HepG2 (cell line): ENCODE measurements at regions not wholly inside any gene's neighbourhood (a gene's known extent, or its start where the extent isn't known, plus 50 kb on each side); places are given as distances from the start of the nearest gene placed in this dataset.

Experiments
- DMAP1 ChIP-seq: IDR thresholded peaks from 2 replicates; pipeline ENCODE4 v1.6.1; 2016
- POGZ ChIP-seq: sonication (generic); formaldehyde crosslinking; IDR thresholded peaks from 2 replicates; pipeline ENCODE4 v1.4.0; 2020; ENCODE audit warnings: mild to moderate bottlenecking, missing genetic modification reagents
- SIX1 ChIP-seq: sonication (generic); formaldehyde crosslinking; IDR thresholded peaks from 2 replicates; pipeline ENCODE4 v1.4.0; 2020; ENCODE audit warnings: missing genetic modification reagents, borderline replicate concordance
- TCF7L2 ChIP-seq: IDR thresholded peaks from 2 replicates; pipeline ENCODE4 v1.6.1; 2011; ENCODE audit warnings: mild to moderate bottlenecking, low read depth, low read length, moderate library complexity
- TF ChIP-seq, protein P1 (sequence below): sonication (generic); formaldehyde crosslinking; IDR thresholded peaks from 2 replicates; pipeline ENCODE4 v1.5.0; 2020; ENCODE audit warnings: mild to moderate bottlenecking, missing genetic modification reagents, borderline replicate concordance
- TF ChIP-seq, protein P2 (sequence below): sonication (generic); formaldehyde crosslinking; IDR thresholded peaks from 2 replicates; pipeline ENCODE4 v1.5.0; 2020; ENCODE audit warnings: mild to moderate bottlenecking, missing genetic modification reagents, borderline replicate concordance
- TF ChIP-seq, protein P3 (sequence below): sonication (generic); formaldehyde crosslinking; IDR thresholded peaks from 2 replicates; pipeline ENCODE4 v1.9.0; 2021; ENCODE audit warnings: missing genetic modification reagents, mild to moderate bottlenecking, borderline replicate concordance
- TF ChIP-seq, protein P4 (sequence below): sonication (generic); formaldehyde crosslinking; IDR thresholded peaks from 2 replicates; pipeline ENCODE4 v1.4.0; 2020; ENCODE audit warnings: missing genetic modification reagents
- TF ChIP-seq, protein P5 (sequence below): sonication (generic); formaldehyde crosslinking; IDR thresholded peaks from 2 replicates; pipeline ENCODE4 v1.4.0; 2020; ENCODE audit warnings: missing genetic modification reagents, borderline replicate concordance

DNA sequence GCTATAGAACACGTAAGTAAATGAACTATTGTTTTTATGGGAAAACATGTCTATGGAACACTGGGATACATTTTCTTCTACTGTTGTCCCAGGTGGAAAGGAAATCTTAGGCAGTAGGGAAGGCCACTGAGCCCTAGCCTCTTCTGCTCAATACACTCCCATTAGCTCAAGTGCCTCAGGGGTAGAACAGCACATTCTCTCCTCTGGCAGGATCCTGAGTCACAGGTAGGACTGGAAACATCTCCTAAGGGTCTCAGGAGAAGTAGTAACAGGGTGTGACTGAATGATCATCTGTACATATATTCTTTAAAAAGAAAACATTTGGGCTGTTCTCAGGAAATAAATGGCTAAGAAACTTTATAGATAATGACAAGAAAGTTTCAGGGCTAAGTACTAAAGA is 175.6 kb upstream of the ESRRG start (continued):
- TF ChIP-seq, protein P1, sequence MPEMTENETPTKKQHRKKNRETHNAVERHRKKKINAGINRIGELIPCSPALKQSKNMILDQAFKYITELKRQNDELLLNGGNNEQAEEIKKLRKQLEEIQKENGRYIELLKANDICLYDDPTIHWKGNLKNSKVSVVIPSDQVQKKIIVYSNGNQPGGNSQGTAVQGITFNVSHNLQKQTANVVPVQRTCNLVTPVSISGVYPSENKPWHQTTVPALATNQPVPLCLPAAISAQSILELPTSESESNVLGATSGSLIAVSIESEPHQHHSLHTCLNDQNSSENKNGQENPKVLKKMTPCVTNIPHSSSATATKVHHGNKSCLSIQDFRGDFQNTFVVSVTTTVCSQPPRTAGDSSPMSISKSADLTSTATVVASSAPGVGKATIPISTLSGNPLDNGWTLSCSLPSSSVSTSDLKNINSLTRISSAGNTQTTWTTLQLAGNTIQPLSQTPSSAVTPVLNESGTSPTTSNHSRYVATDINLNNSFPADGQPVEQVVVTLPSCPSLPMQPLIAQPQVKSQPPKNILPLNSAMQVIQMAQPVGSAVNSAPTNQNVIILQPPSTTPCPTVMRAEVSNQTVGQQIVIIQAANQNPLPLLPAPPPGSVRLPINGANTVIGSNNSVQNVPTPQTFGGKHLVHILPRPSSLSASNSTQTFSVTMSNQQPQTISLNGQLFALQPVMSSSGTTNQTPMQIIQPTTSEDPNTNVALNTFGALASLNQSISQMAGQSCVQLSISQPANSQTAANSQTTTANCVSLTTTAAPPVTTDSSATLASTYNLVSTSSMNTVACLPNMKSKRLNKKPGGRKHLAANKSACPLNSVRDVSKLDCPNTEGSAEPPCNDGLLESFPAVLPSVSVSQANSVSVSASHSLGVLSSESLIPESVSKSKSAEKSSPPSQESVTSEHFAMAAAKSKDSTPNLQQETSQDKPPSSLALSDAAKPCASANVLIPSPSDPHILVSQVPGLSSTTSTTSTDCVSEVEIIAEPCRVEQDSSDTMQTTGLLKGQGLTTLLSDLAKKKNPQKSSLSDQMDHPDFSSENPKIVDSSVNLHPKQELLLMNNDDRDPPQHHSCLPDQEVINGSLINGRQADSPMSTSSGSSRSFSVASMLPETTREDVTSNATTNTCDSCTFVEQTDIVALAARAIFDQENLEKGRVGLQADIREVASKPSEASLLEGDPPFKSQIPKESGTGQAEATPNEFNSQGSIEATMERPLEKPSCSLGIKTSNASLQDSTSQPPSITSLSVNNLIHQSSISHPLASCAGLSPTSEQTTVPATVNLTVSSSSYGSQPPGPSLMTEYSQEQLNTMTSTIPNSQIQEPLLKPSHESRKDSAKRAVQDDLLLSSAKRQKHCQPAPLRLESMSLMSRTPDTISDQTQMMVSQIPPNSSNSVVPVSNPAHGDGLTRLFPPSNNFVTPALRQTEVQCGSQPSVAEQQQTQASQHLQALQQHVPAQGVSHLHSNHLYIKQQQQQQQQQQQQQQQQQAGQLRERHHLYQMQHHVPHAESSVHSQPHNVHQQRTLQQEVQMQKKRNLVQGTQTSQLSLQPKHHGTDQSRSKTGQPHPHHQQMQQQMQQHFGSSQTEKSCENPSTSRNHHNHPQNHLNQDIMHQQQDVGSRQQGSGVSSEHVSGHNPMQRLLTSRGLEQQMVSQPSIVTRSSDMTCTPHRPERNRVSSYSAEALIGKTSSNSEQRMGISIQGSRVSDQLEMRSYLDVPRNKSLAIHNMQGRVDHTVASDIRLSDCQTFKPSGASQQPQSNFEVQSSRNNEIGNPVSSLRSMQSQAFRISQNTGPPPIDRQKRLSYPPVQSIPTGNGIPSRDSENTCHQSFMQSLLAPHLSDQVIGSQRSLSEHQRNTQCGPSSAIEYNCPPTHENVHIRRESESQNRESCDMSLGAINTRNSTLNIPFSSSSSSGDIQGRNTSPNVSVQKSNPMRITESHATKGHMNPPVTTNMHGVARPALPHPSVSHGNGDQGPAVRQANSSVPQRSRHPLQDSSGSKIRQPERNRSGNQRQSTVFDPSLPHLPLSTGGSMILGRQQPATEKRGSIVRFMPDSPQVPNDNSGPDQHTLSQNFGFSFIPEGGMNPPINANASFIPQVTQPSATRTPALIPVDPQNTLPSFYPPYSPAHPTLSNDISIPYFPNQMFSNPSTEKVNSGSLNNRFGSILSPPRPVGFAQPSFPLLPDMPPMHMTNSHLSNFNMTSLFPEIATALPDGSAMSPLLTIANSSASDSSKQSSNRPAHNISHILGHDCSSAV (CRISPR knock-in tag), result no peak
- TF ChIP-seq, protein P2, sequence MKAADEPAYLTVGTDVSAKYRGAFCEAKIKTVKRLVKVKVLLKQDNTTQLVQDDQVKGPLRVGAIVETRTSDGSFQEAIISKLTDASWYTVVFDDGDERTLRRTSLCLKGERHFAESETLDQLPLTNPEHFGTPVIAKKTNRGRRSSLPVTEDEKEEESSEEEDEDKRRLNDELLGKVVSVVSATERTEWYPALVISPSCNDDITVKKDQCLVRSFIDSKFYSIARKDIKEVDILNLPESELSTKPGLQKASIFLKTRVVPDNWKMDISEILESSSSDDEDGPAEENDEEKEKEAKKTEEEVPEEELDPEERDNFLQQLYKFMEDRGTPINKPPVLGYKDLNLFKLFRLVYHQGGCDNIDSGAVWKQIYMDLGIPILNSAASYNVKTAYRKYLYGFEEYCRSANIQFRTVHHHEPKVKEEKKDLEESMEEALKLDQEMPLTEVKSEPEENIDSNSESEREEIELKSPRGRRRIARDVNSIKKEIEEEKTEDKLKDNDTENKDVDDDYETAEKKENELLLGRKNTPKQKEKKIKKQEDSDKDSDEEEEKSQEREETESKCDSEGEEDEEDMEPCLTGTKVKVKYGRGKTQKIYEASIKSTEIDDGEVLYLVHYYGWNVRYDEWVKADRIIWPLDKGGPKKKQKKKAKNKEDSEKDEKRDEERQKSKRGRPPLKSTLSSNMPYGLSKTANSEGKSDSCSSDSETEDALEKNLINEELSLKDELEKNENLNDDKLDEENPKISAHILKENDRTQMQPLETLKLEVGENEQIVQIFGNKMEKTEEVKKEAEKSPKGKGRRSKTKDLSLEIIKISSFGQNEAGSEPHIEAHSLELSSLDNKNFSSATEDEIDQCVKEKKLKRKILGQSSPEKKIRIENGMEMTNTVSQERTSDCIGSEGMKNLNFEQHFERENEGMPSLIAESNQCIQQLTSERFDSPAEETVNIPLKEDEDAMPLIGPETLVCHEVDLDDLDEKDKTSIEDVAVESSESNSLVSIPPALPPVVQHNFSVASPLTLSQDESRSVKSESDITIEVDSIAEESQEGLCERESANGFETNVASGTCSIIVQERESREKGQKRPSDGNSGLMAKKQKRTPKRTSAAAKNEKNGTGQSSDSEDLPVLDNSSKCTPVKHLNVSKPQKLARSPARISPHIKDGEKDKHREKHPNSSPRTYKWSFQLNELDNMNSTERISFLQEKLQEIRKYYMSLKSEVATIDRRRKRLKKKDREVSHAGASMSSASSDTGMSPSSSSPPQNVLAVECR, result no peak
- TF ChIP-seq, protein P3, sequence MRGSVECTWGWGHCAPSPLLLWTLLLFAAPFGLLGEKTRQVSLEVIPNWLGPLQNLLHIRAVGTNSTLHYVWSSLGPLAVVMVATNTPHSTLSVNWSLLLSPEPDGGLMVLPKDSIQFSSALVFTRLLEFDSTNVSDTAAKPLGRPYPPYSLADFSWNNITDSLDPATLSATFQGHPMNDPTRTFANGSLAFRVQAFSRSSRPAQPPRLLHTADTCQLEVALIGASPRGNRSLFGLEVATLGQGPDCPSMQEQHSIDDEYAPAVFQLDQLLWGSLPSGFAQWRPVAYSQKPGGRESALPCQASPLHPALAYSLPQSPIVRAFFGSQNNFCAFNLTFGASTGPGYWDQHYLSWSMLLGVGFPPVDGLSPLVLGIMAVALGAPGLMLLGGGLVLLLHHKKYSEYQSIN (CRISPR knock-in tag), result no peak
- TF ChIP-seq POGZ (CRISPR knock-in tag) (no peak), SIX1 (CRISPR knock-in tag) (no peak), DMAP1 (CRISPR knock-in tag) (no peak), TCF7L2 (no peak)
- TF ChIP-seq, protein P4, sequence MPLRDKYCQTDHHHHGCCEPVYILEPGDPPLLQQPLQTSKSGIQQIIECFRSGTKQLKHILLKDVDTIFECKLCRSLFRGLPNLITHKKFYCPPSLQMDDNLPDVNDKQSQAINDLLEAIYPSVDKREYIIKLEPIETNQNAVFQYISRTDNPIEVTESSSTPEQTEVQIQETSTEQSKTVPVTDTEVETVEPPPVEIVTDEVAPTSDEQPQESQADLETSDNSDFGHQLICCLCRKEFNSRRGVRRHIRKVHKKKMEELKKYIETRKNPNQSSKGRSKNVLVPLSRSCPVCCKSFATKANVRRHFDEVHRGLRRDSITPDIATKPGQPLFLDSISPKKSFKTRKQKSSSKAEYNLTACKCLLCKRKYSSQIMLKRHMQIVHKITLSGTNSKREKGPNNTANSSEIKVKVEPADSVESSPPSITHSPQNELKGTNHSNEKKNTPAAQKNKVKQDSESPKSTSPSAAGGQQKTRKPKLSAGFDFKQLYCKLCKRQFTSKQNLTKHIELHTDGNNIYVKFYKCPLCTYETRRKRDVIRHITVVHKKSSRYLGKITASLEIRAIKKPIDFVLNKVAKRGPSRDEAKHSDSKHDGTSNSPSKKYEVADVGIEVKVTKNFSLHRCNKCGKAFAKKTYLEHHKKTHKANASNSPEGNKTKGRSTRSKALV (CRISPR knock-in tag), result no peak
- TF ChIP-seq, protein P5, sequence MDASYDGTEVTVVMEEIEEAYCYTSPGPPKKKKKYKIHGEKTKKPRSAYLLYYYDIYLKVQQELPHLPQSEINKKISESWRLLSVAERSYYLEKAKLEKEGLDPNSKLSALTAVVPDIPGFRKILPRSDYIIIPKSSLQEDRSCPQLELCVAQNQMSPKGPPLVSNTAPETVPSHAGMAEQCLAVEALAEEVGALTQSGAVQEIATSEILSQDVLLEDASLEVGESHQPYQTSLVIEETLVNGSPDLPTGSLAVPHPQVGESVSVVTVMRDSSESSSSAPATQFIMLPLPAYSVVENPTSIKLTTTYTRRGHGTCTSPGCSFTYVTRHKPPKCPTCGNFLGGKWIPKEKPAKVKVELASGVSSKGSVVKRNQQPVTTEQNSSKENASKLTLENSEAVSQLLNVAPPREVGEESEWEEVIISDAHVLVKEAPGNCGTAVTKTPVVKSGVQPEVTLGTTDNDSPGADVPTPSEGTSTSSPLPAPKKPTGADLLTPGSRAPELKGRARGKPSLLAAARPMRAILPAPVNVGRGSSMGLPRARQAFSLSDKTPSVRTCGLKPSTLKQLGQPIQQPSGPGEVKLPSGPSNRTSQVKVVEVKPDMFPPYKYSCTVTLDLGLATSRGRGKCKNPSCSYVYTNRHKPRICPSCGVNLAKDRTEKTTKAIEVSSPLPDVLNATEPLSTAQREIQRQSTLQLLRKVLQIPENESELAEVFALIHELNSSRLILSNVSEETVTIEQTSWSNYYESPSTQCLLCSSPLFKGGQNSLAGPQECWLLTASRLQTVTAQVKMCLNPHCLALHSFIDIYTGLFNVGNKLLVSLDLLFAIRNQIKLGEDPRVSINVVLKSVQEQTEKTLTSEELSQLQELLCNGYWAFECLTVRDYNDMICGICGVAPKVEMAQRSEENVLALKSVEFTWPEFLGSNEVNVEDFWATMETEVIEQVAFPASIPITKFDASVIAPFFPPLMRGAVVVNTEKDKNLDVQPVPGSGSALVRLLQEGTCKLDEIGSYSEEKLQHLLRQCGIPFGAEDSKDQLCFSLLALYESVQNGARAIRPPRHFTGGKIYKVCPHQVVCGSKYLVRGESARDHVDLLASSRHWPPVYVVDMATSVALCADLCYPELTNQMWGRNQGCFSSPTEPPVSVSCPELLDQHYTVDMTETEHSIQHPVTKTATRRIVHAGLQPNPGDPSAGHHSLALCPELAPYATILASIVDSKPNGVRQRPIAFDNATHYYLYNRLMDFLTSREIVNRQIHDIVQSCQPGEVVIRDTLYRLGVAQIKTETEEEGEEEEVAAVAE (CRISPR knock-in tag), result no peak
